HG02588 (cell line): ENCODE measurements at regions not wholly inside any gene's neighbourhood (a gene's known extent, or its start where the extent isn't known, plus 50 kb on each side); places are given as distances from the start of the nearest gene placed in this dataset.

ENCODE experiments used
- ATAC-seq: cut with Tn5 transposase; IDR thresholded peaks from one replicate; pipeline ENCODE4 v1.9.1; 2021; ENCODE audit warnings: mild to moderate bottlenecking, moderate library complexity; ENCODE audit not compliant: unreplicated experiment

GRCh38 chr7:51477819-51478218, 161.2 kb upstream of the COBL start:
- no peak for ATAC-seq

- ATAC-seq: no peak
Measured at GRCh38 chr7:51477323-51477722, 160.7 kb upstream of the COBL start.

GRCh38 chr7:51476026-51476425, 159.4 kb upstream of the COBL start:
- no peak for ATAC-seq

GRCh38 chr7:51472873-51473272, 156.3 kb upstream of the COBL start:
- ATAC-seq: no peak

- ATAC-seq: no peak
Measured at GRCh38 chr7:51471981-51472296, 155.3 kb upstream of the COBL start.

GRCh38 chr7:51471210-51471980, 154.8 kb upstream of the COBL start:
- ATAC-seq: no peak

GRCh38 chr7:51467384-51468017, 150.9 kb upstream of the COBL start:
- no peak for ATAC-seq

- no peak for ATAC-seq
Measured at GRCh38 chr7:51459809-51460208, 143.2 kb upstream of the COBL start.

GRCh38 chr7:51458693-51459092, 142.1 kb upstream of the COBL start:
- ATAC-seq: no peak

GRCh38 chr7:51457079-51457478, 140.5 kb upstream of the COBL start:
- no peak for ATAC-seq

- ATAC-seq: no peak
Measured at GRCh38 chr7:51456431-51457060, 139.9 kb upstream of the COBL start.

- no peak for ATAC-seq
Measured at GRCh38 chr7:51455948-51456347, 139.3 kb upstream of the COBL start.

- no peak for ATAC-seq
Measured at GRCh38 chr7:51455513-51455912, 138.9 kb upstream of the COBL start.

GRCh38 chr7:51455086-51455485, 138.5 kb upstream of the COBL start:
- ATAC-seq: no peak

GRCh38 chr7:51452694-51453093, 136.1 kb upstream of the COBL start:
- ATAC-seq: no peak

- no peak for ATAC-seq
Measured at GRCh38 chr7:51451751-51452476, 135.3 kb upstream of the COBL start.

- ATAC-seq: no peak
Measured at GRCh38 chr7:51450541-51450940, 133.9 kb upstream of the COBL start.

GRCh38 chr7:51446785-51447184, 130.2 kb upstream of the COBL start:
- ATAC-seq: no peak

- no peak for ATAC-seq
Measured at GRCh38 chr7:51446356-51446755, 129.7 kb upstream of the COBL start.

- ATAC-seq: no peak
Measured at GRCh38 chr7:51444936-51445335, 128.3 kb upstream of the COBL start.

GRCh38 chr7:51430480-51431086, 114.0 kb upstream of the COBL start:
- ATAC-seq: peak; percentile 68
